GM19463 (cell line): ENCODE measurements at regions not wholly inside any gene's neighbourhood (a gene's known extent, or its start where the extent isn't known, plus 50 kb on each side); places are given as distances from the start of the nearest gene placed in this dataset.
"Not testable (repeated sequence)": the region's sequence is repeated elsewhere in the genome, so short reads cannot be mapped to it uniquely, and the experiment has no call there.

Experiments used
- ATAC-seq: cut with Tn5 transposase; IDR thresholded peaks from one replicate; pipeline ENCODE4 v1.9.1; 2021; ENCODE audit warnings: mild to moderate bottlenecking, moderate library complexity; ENCODE audit not compliant: unreplicated experiment

- no peak for ATAC-seq
These were observed 333.3 kb downstream of the BCOR start for GRCh38 chrX:39764441-39764914.

GRCh38 chrX:39765327-39765726 is 332.4 kb downstream of the BCOR start:
- no peak for ATAC-seq

- ATAC-seq: no peak
These were observed 331.6 kb downstream of the BCOR start for GRCh38 chrX:39766085-39766726.

GRCh38 chrX:39766855-39767254 is 330.9 kb downstream of the BCOR start:
- no peak for ATAC-seq

- ATAC-seq: no peak
These were observed 330.3 kb downstream of the BCOR start for GRCh38 chrX:39767446-39767845.

- ATAC-seq: no peak
These were observed 328.0 kb downstream of the BCOR start for GRCh38 chrX:39769748-39770147.

DNA sequence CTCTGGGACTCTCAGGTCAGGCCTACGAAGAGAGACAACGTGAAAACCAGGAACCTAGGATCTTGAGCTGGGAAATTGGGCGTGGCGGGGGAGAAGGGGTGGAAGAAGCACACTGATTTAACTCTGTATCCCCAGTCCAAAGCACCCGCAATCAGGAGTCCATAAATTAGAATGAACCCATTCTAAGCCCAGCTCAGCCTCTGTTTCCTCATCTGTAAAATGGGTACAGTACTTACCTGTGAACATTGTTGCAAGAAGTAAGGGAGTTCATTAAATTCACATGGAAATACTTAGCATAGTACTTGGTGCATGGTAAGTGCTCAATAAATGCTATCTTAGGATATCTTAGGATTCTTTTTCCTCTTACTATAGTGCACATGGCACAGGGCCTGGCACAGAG is 326.7 kb downstream of the BCOR start:
- no peak for ATAC-seq

GRCh38 chrX:39772057-39772832 is 325.5 kb downstream of the BCOR start:
- no peak for ATAC-seq

DNA sequence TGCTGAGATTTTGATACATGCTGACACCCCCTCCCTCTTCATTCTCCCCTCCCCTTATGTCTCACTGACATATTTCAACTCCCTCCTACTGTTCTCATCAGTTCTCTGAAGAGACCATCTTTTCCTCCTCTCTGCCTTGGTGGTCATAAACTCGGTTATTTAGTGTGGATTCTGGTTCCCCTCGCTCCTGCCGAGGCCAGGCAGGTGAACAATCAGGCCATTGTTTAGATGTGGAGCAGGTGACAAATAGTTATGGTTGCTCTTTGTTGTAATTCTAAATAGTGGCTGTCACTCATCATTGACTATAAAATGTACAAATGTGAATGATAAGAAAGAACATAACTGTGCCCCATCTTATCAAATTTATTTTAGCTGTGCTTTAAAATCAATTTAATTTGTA is 324.6 kb downstream of the BCOR start:
- no peak for ATAC-seq

DNA sequence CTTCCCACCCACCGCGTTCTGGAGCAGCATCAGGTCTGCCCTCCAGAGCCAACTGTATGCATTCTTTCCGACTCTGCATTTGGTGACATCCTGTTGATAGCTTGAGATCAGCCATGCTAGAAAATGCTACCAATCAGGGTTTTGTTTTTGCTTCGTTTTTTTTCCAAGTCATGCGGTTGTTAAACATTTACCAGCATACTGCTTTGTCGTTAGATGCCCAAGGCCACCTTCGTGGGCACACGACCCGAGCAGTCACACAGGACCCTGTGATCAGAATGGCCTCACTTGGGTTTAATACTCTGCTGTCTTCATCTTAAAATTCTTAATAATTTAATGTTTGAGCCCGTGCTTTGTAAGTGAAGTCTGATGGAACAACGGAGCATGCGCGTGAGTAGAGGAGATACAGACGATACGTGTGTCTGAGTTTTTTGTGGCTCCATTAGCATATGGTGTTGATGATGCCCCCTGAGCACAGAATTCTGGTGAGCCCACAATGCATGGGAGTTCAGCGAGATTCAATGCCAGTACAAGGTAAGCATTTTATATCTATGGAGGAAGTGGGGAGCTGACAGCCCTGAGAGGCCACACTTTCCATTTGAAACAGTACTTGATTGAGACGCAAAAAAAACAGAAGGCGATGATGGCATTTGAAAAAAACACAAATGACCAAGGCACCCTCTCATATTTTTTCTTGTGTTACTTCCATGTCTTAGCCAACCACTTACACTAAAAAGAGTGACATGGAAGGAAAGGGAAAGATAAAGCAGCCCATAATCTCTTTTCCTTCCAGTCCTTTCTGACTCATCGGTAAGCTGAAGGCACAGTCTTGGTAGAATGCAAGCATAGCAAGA is 323.6 kb downstream of the BCOR start:
- ATAC-seq: no peak

DNA sequence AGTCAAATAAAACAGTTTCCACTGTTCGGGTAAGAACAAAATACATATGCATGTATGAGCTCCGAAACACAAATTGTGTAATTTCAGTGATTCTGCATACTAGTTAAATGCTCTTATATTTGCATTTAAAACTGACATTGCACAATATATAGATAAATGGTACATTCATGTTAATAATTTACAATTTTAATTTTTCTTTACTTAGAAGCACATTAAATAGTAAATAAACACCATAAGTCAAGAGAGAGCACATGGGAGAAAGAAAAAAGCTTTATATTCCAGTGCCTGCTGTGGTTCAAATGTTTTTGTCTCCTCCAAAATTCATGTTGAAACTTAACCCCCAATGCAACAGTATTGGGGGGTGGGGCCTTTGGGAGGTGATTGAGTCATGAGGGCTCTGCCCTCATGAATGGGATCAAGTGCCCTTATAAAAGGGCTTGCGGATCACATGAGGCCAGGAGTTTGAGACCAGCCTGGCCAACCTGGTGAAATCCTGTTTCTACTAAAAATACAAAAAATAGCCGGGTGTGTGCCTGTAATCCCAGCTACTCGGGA is 322.9 kb downstream of the BCOR start:
- ATAC-seq: no peak

DNA sequence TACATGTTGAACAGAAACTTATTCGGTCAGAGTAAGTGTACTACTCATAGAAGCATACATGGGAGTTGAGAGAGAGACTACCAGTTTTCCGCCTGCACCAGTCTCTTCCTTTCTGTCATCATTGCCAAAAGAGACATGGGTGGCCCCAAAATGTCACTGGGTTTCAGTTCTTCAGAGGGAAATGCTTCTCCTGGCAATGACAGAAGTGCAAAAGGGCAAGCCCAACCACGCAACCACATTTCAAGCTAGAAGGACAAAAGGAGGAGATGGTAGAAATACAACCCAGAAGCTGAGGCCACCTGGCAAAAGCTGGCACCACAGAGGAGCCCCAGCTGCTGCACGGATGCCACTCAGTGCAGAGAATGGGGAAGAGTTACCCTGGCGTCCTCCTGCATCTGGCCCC is 320.1 kb downstream of the BCOR start:
- no peak for ATAC-seq

DNA sequence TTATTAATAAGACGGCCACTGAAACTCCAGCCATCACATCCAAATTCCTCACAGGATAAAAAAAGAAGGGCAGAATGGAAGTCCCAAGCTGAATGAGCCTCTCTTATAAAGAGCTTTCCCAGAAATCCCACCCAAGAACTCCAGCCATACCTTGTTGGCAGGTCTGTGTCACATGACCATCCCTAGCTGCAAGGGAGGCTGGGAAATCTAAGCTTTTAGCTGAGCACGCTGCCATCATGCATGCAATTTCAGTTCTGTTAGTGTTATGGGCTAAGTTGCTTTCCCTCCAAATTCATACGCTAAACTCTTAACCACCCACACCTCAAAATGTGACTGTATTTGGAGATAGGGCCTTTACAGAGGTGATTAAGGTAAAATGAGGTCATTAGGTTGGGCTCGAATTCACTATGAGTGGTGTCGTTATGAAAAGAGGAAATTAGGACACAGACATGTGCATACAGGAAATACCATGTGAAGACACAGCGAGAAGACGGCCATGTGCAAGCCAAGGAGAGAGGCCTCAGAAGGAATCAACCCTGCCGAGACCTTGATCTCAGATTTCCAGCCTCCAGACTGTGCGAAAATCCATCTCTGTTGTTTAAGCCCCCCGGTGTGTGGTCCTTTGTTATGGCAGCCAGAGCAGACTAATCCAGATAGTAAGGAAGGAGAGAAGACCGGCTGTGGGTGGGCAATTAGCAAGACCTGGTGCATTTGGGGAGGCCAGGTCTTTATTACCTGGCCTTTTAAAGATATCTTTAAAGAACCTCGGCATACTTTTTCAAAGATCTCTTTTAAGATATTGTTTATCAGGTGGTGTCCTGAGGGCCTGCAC is 317.6 kb downstream of the BCOR start:
- no peak for ATAC-seq

DNA sequence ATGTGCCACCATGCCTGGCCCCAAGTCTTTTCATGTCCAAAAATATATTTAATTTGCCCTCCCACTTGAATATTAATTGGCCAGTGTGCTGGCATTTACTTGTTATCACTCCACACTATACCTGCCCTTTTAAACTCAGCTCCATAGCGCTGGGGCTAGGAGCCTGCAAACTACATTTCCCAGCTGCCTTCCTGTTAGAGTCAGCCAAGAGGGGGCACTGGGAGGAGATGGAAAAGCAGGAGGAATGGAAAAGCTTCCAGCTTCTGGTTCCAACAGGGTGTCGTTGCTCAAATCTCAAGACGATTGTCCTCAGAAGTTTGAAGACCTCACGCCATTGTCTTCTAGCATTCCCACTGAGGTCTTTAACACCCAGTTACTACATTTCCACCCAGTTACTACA is 315.5 kb downstream of the BCOR start:
- no peak for ATAC-seq

- no peak for ATAC-seq
These were observed 309.8 kb downstream of the BCOR start for GRCh38 chrX:39787999-39788398.

GRCh38 chrX:39788521-39788920 is 309.2 kb downstream of the BCOR start:
- no peak for ATAC-seq

GRCh38 chrX:39791691-39792090 is 306.1 kb downstream of the BCOR start:
- no peak for ATAC-seq

DNA sequence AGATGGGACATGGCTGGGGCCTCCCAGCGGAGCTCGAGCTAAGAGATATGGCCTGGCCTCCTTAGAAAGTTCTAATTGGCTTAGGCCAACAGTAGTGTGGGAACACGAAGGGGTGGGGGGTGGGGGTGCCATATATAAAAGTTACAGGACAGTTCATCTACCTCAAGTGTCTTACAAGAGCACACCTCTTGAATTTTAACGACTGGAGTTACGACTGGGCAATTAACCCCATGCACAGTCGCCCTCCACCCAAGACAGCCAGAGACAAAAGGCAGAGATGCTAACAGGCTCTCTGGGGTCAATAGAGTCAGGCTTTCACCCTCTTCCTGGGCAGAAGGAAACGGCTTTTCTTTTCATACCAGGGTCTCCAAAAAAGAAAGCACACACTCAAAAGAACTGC is 302.2 kb downstream of the BCOR start:
- ATAC-seq: no peak

- no peak for ATAC-seq
These were observed 300.9 kb downstream of the BCOR start for GRCh38 chrX:39796856-39797255.

DNA sequence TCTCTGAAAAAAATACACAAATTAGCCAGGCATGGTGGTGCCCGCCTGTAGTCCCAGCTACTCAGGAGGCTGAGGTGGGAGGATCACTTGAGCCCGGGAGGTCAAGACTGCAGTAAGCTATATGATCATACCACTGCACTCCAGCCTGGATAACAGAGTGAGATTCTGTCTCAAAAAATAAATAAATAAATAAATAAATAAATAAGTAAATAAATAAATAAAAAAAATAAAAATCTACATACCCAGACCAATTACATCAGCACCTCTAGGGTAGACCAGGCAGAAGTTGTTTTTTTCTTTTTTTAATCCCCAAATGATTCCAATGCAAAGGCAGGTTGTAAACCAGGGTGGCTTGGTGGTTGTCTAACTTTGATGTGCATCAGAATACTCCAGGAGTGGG is 299.3 kb downstream of the BCOR start:
- not testable (repeated sequence) for ATAC-seq
